PC-9 (cell line): ENCODE measurements at regions not wholly inside any gene's neighbourhood (a gene's known extent, or its start where the extent isn't known, plus 50 kb on each side); places are given as distances from the start of the nearest gene placed in this dataset.

Experiments used
- CTCF ChIP-seq: fragments of 200-600 bp; sonication (generic); conservative IDR thresholded peaks from 2 replicates; pipeline ENCODE4 v1.6.1; 2017; ENCODE audit warnings: mixed run types, antibody characterized with exemption, mild to moderate bottlenecking, moderate library complexity
- EZH2 ChIP-seq: fragments of 200-600 bp; sonication (generic); IDR thresholded peaks from 2 replicates; pipeline ENCODE4 v1.8.0; 2017; ENCODE audit warnings: antibody characterized with exemption, low read depth

DNA sequence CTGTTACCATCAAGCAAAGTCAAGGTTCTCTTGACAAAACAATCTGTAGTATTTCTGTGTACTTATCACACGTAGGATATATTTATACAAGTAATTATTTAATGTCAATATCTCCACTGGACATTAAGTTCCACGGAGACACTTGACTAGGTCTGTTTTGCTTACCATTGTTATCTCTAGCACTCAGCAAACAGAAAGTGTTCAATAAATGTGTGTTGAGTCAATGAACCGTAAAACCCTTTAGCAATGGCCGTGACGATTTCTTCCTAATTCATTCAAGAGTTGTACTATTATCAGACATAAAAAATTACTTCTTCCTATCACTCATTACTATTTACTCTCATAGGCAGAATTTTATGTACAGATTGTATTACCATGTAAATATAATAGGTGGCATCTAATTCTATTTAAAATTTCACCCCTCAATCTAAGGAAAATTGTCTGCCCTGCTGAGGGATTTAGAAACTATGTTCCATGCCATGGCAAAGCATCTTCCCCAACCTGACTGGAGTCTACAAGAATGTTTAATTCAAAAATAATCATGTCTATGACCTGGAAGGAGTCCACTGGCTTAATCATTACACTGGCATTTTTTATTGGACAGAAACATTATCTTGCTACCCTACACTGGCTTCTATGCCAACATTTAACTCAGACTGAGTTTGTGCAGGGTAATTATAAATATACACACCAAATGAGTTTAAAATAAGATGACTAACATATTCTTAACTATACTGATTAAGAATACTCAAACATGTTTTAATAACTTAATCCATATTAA, 301.9 kb downstream of the ZEB2 start:
- TF ChIP-seq CTCF (no peak), EZH2 (no peak)
